ENCODE measurements at regions not wholly inside any gene's neighbourhood (a gene's known extent, or its start where the extent isn't known, plus 50 kb on each side); places are given as distances from the start of the nearest gene placed in this dataset.

- TF ChIP-seq CTCF (conservative IDR thresholded peaks at IDR 0.05; ENCODE audit: low read depth, low read length) (no peak), EZH2 (IDR thresholded peaks at IDR 0.05; ENCODE audit: low read length, unreplicated experiment) (no peak)
These were observed 283.4 kb downstream of the PRDM2 start for GRCh38 chr1:13983393-13983792.
